GM12873 (cell line): ENCODE measurements at regions not wholly inside any gene's neighbourhood (a gene's known extent, or its start where the extent isn't known, plus 50 kb on each side); places are given as distances from the start of the nearest gene placed in this dataset.

Experiments
- TF ChIP-seq, protein P1 (sequence below): IDR thresholded peaks from 2 replicates; pipeline ENCODE4 v1.5.1; 2012; ENCODE audit warnings: low read depth, mild to moderate bottlenecking, moderate library complexity, low read length, control low read depth; ENCODE audit not compliant: insufficient read depth; ENCODE audit errors: missing control alignments

DNA sequence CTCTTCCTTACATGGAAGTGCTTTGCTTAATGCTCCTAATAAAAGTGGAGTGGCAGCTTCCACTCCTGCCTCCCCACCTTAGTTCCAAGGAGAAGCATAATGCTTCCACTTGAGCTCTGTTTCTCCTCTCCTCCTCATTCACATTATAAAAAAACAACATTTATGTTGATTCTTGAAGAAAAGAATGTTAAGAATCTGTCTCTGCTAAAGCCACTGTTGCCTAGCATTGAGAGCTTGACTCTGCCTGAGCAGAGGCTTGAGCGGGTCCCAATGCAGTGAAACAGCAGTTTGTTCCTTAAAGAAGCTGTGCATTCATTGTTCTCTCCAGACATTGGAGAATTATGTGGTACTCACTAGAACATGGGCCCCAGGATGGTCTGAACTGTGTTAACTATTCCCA is 101.5 kb upstream of the GHR start:
- TF ChIP-seq, protein P1, sequence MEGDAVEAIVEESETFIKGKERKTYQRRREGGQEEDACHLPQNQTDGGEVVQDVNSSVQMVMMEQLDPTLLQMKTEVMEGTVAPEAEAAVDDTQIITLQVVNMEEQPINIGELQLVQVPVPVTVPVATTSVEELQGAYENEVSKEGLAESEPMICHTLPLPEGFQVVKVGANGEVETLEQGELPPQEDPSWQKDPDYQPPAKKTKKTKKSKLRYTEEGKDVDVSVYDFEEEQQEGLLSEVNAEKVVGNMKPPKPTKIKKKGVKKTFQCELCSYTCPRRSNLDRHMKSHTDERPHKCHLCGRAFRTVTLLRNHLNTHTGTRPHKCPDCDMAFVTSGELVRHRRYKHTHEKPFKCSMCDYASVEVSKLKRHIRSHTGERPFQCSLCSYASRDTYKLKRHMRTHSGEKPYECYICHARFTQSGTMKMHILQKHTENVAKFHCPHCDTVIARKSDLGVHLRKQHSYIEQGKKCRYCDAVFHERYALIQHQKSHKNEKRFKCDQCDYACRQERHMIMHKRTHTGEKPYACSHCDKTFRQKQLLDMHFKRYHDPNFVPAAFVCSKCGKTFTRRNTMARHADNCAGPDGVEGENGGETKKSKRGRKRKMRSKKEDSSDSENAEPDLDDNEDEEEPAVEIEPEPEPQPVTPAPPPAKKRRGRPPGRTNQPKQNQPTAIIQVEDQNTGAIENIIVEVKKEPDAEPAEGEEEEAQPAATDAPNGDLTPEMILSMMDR = no peak

DNA sequence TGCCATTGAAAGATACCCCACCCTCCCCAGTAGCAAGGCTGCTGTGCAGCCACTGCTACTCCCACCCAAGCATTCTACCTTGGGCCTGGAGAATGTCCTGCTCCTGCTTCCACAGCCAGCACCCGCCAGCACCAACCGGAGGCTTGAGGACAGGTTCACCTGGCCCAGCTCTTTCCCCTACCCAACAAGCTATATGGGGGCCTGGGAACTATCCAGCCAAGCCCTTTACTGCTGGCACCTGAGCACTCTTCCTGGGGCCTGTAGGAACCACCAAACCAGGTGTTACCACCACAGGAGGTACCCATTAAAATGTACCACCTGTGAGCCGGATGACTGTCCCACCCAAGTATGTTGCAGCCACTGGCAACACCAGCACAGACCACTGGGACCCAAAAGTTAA is 86.1 kb upstream of the GHR start:
- TF ChIP-seq, protein P1 = no peak

DNA sequence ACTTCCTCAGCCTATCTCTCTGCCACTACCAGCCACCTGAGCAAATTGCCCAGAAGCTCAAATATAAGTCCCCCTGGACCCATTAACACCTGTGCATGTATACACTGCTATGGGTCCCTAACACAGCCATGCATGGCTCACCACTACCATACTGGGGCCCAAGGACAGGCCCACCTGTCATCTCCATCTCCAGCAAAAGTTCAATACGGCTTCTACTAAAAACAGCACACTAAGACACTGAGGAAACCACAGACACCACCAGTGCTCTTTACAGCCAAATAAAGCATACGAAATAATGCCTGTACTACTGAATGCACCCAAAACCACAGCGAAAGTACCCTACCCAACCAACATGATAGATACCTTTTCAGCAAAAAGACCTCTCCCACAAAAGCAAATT is 85.6 kb upstream of the GHR start:
- TF ChIP-seq, protein P1 = no peak

DNA sequence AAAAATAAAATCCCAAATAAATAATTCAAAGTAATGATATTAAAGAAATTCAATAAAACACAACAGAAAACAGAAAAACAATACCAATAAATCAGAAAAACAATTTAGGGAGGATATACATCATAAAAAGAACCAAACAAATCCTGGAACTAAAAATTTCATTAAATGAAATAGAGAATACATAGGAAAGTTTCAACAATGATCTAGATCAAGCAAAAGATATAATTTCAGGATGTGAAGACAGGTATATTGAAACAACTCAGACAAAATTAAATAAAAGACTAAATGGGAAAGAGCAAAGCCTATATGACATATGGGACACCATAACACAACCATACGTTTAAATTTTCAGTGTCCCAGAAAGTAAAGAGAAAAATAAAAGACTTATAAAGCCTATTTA is 85.1 kb upstream of the GHR start:
- TF ChIP-seq, protein P1 = no peak

DNA sequence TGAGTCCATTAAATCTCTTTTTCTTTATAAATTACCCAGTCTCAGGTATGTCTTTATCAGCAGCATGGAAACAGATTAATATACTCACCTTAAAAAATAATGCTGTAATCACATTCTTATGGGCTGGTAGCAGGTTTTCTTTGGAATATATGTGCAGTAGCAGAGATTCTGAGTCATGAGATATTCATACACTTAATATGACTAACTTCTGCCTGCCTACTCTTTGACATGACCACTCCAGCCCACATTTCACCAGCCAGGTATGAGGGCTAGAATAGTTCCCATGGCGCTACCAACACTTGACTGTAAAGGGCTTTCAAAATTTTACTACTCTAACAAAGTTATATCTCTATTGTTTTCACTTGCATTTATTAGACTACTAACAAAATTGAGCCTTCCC is 74.1 kb upstream of the GHR start:
- TF ChIP-seq, protein P1 = no peak

DNA sequence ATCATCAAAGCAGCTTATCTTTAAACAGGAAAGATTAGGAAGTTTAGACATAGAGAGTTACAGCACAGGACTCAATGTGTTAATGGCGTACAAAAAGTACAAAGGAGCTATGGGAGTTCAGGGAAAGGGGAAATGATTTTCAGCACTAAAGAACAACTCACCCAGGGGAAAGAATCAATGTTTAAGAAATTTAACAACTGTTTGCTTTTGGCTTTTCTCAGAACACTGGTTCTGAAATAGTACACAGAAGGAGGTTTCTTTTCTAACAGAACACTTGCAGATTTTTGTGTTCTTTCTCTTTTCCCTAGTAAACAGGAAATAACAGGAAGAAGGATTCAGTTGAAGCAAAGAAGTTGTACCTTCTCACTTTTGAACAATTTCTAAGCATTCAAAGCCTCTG is 71.3 kb upstream of the GHR start:
- TF ChIP-seq, protein P1 = no peak

DNA sequence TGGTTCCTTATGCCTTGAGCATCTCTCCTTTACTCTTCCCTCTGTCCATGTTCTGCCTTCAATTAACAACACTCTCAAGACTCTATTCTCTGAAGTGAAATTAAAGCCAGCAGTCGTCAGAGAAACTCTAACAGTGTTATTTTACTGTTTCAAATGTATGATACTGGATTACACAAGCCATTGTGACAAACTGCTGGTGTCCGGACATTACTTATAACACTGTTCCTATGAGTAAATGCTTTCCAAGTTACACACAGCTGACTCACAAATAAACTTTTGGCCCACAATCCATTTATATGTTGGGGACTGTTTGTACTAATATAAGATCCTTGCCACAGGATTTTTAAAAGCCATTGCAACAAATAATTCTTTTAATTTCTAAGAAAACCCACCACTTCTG is 63.2 kb upstream of the GHR start:
- TF ChIP-seq, protein P1 = no peak
